ENCODE measurements at regions not wholly inside any gene's neighbourhood (a gene's known extent, or its start where the extent isn't known, plus 50 kb on each side); places are given as distances from the start of the nearest gene placed in this dataset.

GRCh38 chr13:63291701-63292100 is 1876.1 kb upstream of the PCDH20 start:
- H2BK120ac ChIP-seq (ENCODE audit: low read depth, low read length) = no peak overlapping the region
- in situ Hi-C loops (cut with MboI; ENCODE audit: low sequenced_read_pairs) = no loop called here
- no peak overlapping the region for H2AK5ac ChIP-seq (ENCODE audit: low read depth, low read length)
- no peak overlapping the region for H2BK5ac ChIP-seq (ENCODE audit: low read depth, low read length, poor library complexity, severe bottlenecking)
- ATAC-seq (ENCODE audit: low read depth) = no peak
- H3K14ac ChIP-seq (replicated peaks; ENCODE audit: low read depth, low read length) = no peak overlapping the region
- no peak overlapping the region for H2AFZ ChIP-seq (replicated peaks; ENCODE audit: low read length, poor library complexity)
- H3K27ac ChIP-seq (ENCODE audit: insufficient read depth, low read length) = no peak overlapping the region
- H4K20me1 ChIP-seq (ENCODE audit: insufficient read depth, low read length) = no peaks in the 10 kb centered on the region
- H3K36me3 ChIP-seq (ENCODE audit: control insufficient read depth, insufficient read depth, low read length) = no peaks in the 10 kb centered on the region
- CTCF ChIA-PET = no interaction called here
- no peak overlapping the region for H3K4me2 ChIP-seq (ENCODE audit: low read depth, low read length)
- H4K5ac ChIP-seq (ENCODE audit: low read depth, low read length) = no peak overlapping the region
- no peak overlapping the region for H2AK9ac ChIP-seq (replicated peaks; ENCODE audit: low read depth, low read length, poor library complexity)
- no peaks in the 10 kb centered on the region for H3K27me3 ChIP-seq (ENCODE audit: control insufficient read depth, insufficient read depth, low read length)
- no peak overlapping the region for H3K9ac ChIP-seq (ENCODE audit: low read depth, low read length)
- peaks cover 2% of the 10 kb centered on the region; the same call in 1 of the 2 replicates for H3K4me1 ChIP-seq (ENCODE audit: control insufficient read depth, insufficient read depth, low read length)
- no peak for DNase-seq
- H4K91ac ChIP-seq (ENCODE audit: insufficient read depth, low read depth, low read length) = no peak overlapping the region
- no peak overlapping the region for H3K23ac ChIP-seq (ENCODE audit: low read depth, low read length)
- intact Hi-C loops (cut with micrococcal nuclease) = no loop called here
- no peak overlapping the region for H3K4ac ChIP-seq (ENCODE audit: low read depth, low read length)
- H3K18ac ChIP-seq (ENCODE audit: low read depth, low read length) = no peak overlapping the region
- H2BK15ac ChIP-seq (ENCODE audit: low read depth, low read length) = no peak overlapping the region
- H3K56ac ChIP-seq (ENCODE audit: extremely low read depth, insufficient read depth, low read length) = no peak overlapping the region
- H3K9me3 ChIP-seq (ENCODE audit: control insufficient read depth, insufficient read depth, low read length) = no peaks in the 10 kb centered on the region
- no TSS peak for BruUV-seq (replicated peaks)
- POLR2A ChIA-PET (ENCODE audit: unreplicated experiment) = no interaction called here
- H2BK20ac ChIP-seq (ENCODE audit: low read depth, low read length) = no peak overlapping the region
- WGBS, 2 experiments (ENCODE audit: extremely low coverage in 2 of 2, insufficient read length in 1 of 2) = no CpG with 5 or more reads among the region's 5 CpGs
- no peaks in the 10 kb centered on the region for H3K79me1 ChIP-seq (ENCODE audit: low read depth in 1 of 2, low read length in 2 of 2)
- H4K8ac ChIP-seq (ENCODE audit: low read depth in 2 of 2, low read length in 2 of 2) = no peak overlapping the region
- no peaks in the 10 kb centered on the region for H3K9me1 ChIP-seq (ENCODE audit: insufficient read depth, low read length)
- TF ChIP-seq RAD21 (IDR thresholded peaks at IDR 0.05; ENCODE audit: low read length) (no peak), CEBPB (IDR thresholded peaks at IDR 0.05; ENCODE audit: low read depth, low read length) (no peak), NFE2L2 (IDR thresholded peaks at IDR 0.05; ENCODE audit: low read depth, low read length) (no peak), POLR2A (IDR thresholded peaks at IDR 0.05; ENCODE audit: low read depth, low read length) (no peak), MAFK (IDR thresholded peaks at IDR 0.05; ENCODE audit: low read depth, low read length) (no peak), USF2 (IDR thresholded peaks at IDR 0.05; ENCODE audit: low read depth, low read length) (no peak)
- TF ChIP-seq, protein P1, sequence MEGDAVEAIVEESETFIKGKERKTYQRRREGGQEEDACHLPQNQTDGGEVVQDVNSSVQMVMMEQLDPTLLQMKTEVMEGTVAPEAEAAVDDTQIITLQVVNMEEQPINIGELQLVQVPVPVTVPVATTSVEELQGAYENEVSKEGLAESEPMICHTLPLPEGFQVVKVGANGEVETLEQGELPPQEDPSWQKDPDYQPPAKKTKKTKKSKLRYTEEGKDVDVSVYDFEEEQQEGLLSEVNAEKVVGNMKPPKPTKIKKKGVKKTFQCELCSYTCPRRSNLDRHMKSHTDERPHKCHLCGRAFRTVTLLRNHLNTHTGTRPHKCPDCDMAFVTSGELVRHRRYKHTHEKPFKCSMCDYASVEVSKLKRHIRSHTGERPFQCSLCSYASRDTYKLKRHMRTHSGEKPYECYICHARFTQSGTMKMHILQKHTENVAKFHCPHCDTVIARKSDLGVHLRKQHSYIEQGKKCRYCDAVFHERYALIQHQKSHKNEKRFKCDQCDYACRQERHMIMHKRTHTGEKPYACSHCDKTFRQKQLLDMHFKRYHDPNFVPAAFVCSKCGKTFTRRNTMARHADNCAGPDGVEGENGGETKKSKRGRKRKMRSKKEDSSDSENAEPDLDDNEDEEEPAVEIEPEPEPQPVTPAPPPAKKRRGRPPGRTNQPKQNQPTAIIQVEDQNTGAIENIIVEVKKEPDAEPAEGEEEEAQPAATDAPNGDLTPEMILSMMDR (conservative IDR thresholded peaks at IDR 0.05; ENCODE audit: low read depth, low read length) = no peak
- H3K4me3 ChIP-seq (ENCODE audit: insufficient read depth, low read depth, low read length) = no peak overlapping the region
- dilution Hi-C loops (cut with HindIII; ENCODE audit: low sequenced_read_pairs, unreplicated experiment) = no loop called here
